ENCODE measurements at regions not wholly inside any gene's neighbourhood (a gene's known extent, or its start where the extent isn't known, plus 50 kb on each side); places are given as distances from the start of the nearest gene placed in this dataset.

GRCh38 chr20:39264506-39265172 is 302.5 kb downstream of the DHX35 start:
- Histone ChIP-seq H3K27me3 (ENCODE audit: control insufficient read depth in 2 of 2, insufficient read depth in 2 of 2, low read length in 2 of 2) (no peaks in the 10 kb centered on the region), H3K4me3 (replicated peaks in 1 of 3; ENCODE audit: low read depth in 2 of 3, low read length in 3 of 3) (no peak overlapping the region), H3K27ac (ENCODE audit: low read depth in 1 of 2, low read length in 2 of 2) (no peak overlapping the region), H2AFZ (ENCODE audit: insufficient read depth, low read depth, low read length, poor library complexity, severe bottlenecking) (no peak overlapping the region), H3K9me3 (replicated peaks in 1 of 2; ENCODE audit: control insufficient read depth in 1 of 2, insufficient read depth in 1 of 2, low read length in 2 of 2) (no peaks in the 10 kb centered on the region), H3K4me1 (ENCODE audit: control insufficient read depth in 1 of 2, insufficient read depth in 2 of 2, low read length in 2 of 2) (no peaks in the 10 kb centered on the region), H3K9ac (ENCODE audit: insufficient read depth, low read length, poor library complexity, severe bottlenecking) (no peak overlapping the region), H3K4me2 (replicated peaks; ENCODE audit: extremely low read depth, low read length, poor library complexity, severe bottlenecking) (no peak overlapping the region), H3K79me2 (ENCODE audit: insufficient read depth, low read length) (no peaks in the 10 kb centered on the region), H3K36me3 (replicated peaks in 1 of 2; ENCODE audit: control insufficient read depth in 1 of 2, insufficient read depth in 2 of 2, low read length in 2 of 2) (no peaks in the 10 kb centered on the region), H4K20me1 (ENCODE audit: insufficient read depth, low read length) (no peaks in the 10 kb centered on the region)
- H3K9me3 Mint-ChIP-seq: no peaks in the 10 kb centered on the region
- no peaks in the 10 kb centered on the region for H3K36me3 Mint-ChIP-seq
- peaks cover 0 to 5% (median 1%) of the 10 kb centered on the region in 3 donors for H3K27me3 Mint-ChIP-seq (ENCODE audit: low read depth in 3 of 3)
- H3K4me1 Mint-ChIP-seq: no peaks in the 10 kb centered on the region
- no peak overlapping the region for H3K4me3 Mint-ChIP-seq
- WGBS (ENCODE audit: insufficient coverage): 50% methylated on average over 2 of the region's 3 CpGs
- intact Hi-C loops (cut with micrococcal nuclease): loop anchor here (5.0 kb wide), 1 partner anchor 1698 kb away; no protein-coding TSS in a partner anchor
- peak; percentile 91 for TF ChIP-seq CTCF (IDR thresholded peaks at IDR 0.05)
- peak overlapping the region in 1 of 7 donors; percentile 13 for H3K27ac Mint-ChIP-seq
- peak; percentile 16 to 56 (median 18) for DNase-seq

- intact Hi-C loops (cut with micrococcal nuclease): no loop called here
- H3K27me3 Mint-ChIP-seq (ENCODE audit: low read depth in 3 of 3): peaks cover 0 to 5% (median 0%) of the 10 kb centered on the region in 3 donors
These were observed 300.9 kb downstream of the DHX35 start for GRCh38 chr20:39263076-39263475.

More at GRCh38 chr20:39263076-39263475, 300.9 kb downstream of the DHX35 start:
- Mint-ChIP-seq H3K36me3 (no peaks in the 10 kb centered on the region), H3K4me3 (no peak overlapping the region), H3K9me3 (no peaks in the 10 kb centered on the region), H3K4me1 (no peaks in the 10 kb centered on the region), H3K27ac (no peak overlapping the region)
- Histone ChIP-seq H2AFZ (ENCODE audit: insufficient read depth, low read depth, low read length, poor library complexity, severe bottlenecking) (no peak overlapping the region), H3K9ac (ENCODE audit: insufficient read depth, low read length, poor library complexity, severe bottlenecking) (no peak overlapping the region), H3K4me3 (replicated peaks in 1 of 3; ENCODE audit: low read depth in 2 of 3, low read length in 3 of 3) (no peak overlapping the region), H3K4me1 (ENCODE audit: control insufficient read depth in 1 of 2, insufficient read depth in 2 of 2, low read length in 2 of 2) (no peaks in the 10 kb centered on the region), H3K9me3 (replicated peaks in 1 of 2; ENCODE audit: control insufficient read depth in 1 of 2, insufficient read depth in 1 of 2, low read length in 2 of 2) (no peaks in the 10 kb centered on the region), H3K4me2 (replicated peaks; ENCODE audit: extremely low read depth, low read length, poor library complexity, severe bottlenecking) (no peak overlapping the region), H3K27ac (ENCODE audit: low read depth in 1 of 2, low read length in 2 of 2) (no peak overlapping the region), H4K20me1 (ENCODE audit: insufficient read depth, low read length) (no peaks in the 10 kb centered on the region), H3K27me3 (ENCODE audit: control insufficient read depth in 2 of 2, insufficient read depth in 2 of 2, low read length in 2 of 2) (no peaks in the 10 kb centered on the region), H3K36me3 (replicated peaks in 1 of 2; ENCODE audit: control insufficient read depth in 1 of 2, insufficient read depth in 2 of 2, low read length in 2 of 2) (no peaks in the 10 kb centered on the region), H3K79me2 (ENCODE audit: insufficient read depth, low read length) (no peaks in the 10 kb centered on the region)
- TF ChIP-seq CTCF (IDR thresholded peaks at IDR 0.05): no peak
- DNase-seq: no peak
